ENCODE measurements at regions not wholly inside any gene's neighbourhood (a gene's known extent, or its start where the extent isn't known, plus 50 kb on each side); places are given as distances from the start of the nearest gene placed in this dataset.

- CTCF ChIA-PET (ENCODE audit: unreplicated experiment): no interaction called here
- no peak overlapping the region for H3K4me3 ChIP-seq (ENCODE audit: low read depth, low read length, poor library complexity, severe bottlenecking)
- no peaks in the 10 kb centered on the region for H3K4me1 ChIP-seq (ENCODE audit: insufficient read depth, low read length, poor library complexity, severe bottlenecking)
- no peak overlapping the region for H3K4me2 ChIP-seq (ENCODE audit: low read length)
- no peaks in the 10 kb centered on the region for H3K9me2 ChIP-seq (ENCODE audit: insufficient read depth, low read length)
- intact Hi-C loops (cut with micrococcal nuclease; ENCODE audit: unreplicated experiment): no loop called here
- H3K36me3 ChIP-seq (ENCODE audit: insufficient read depth, low read length): no peaks in the 10 kb centered on the region
- H4K20me1 ChIP-seq (ENCODE audit: insufficient read depth, low read length): no peaks in the 10 kb centered on the region
- no TSS peak for BruUV-seq (replicated peaks)
- no peak for DNase-seq (ENCODE audit: low spot score)
- no peak overlapping the region for H2AFZ ChIP-seq (ENCODE audit: low read length)
- no peaks in the 10 kb centered on the region for H3K79me2 ChIP-seq (ENCODE audit: insufficient read depth, low read depth, low read length)
- no peak overlapping the region for H3K27ac ChIP-seq (ENCODE audit: low read depth, low read length, poor library complexity, severe bottlenecking)
- POLR2A ChIA-PET: interaction anchor here (0.7 to 1.2 kb wide), 2 partner anchors 10 to 155 kb away, joined by 3 read pairs; no protein-coding TSS in a partner anchor
- no peaks in the 10 kb centered on the region for H3K9me3 ChIP-seq (ENCODE audit: low read length)
- TF ChIP-seq EZH2phosphoT487 (IDR thresholded peaks at IDR 0.05; ENCODE audit: borderline replicate concordance, low read depth, low read length): no peak
- TF ChIP-seq, protein P1, sequence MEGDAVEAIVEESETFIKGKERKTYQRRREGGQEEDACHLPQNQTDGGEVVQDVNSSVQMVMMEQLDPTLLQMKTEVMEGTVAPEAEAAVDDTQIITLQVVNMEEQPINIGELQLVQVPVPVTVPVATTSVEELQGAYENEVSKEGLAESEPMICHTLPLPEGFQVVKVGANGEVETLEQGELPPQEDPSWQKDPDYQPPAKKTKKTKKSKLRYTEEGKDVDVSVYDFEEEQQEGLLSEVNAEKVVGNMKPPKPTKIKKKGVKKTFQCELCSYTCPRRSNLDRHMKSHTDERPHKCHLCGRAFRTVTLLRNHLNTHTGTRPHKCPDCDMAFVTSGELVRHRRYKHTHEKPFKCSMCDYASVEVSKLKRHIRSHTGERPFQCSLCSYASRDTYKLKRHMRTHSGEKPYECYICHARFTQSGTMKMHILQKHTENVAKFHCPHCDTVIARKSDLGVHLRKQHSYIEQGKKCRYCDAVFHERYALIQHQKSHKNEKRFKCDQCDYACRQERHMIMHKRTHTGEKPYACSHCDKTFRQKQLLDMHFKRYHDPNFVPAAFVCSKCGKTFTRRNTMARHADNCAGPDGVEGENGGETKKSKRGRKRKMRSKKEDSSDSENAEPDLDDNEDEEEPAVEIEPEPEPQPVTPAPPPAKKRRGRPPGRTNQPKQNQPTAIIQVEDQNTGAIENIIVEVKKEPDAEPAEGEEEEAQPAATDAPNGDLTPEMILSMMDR (conservative IDR thresholded peaks at IDR 0.05; ENCODE audit: low read length): no peak
Measured at GRCh38 chr5:118176146-118176545, 812.2 kb downstream of the DTWD2 start.

- H3K36me3 ChIP-seq (ENCODE audit: insufficient read depth, low read length): no peaks in the 10 kb centered on the region
- ChIA-PET POLR2A (no interaction called here), CTCF (ENCODE audit: unreplicated experiment) (no interaction called here)
- H3K4me2 ChIP-seq (ENCODE audit: low read length): no peak overlapping the region
- no peak overlapping the region for H3K4me3 ChIP-seq (ENCODE audit: low read depth, low read length, poor library complexity, severe bottlenecking)
- no peaks in the 10 kb centered on the region for H3K4me1 ChIP-seq (ENCODE audit: insufficient read depth, low read length, poor library complexity, severe bottlenecking)
- H3K79me2 ChIP-seq (ENCODE audit: insufficient read depth, low read depth, low read length): no peaks in the 10 kb centered on the region
- no peak for DNase-seq (ENCODE audit: low spot score)
- TF ChIP-seq, protein P1 (conservative IDR thresholded peaks at IDR 0.05; ENCODE audit: low read length): no peak
- no peak for TF ChIP-seq EZH2phosphoT487 (IDR thresholded peaks at IDR 0.05; ENCODE audit: borderline replicate concordance, low read depth, low read length)
- no peaks in the 10 kb centered on the region for H3K9me3 ChIP-seq (ENCODE audit: low read length)
- BruUV-seq (replicated peaks): no TSS peak
- no peak overlapping the region for H2AFZ ChIP-seq (ENCODE audit: low read length)
- intact Hi-C loops (cut with micrococcal nuclease; ENCODE audit: unreplicated experiment): no loop called here
- H4K20me1 ChIP-seq (ENCODE audit: insufficient read depth, low read length): no peaks in the 10 kb centered on the region
- H3K9me2 ChIP-seq (ENCODE audit: insufficient read depth, low read length): no peaks in the 10 kb centered on the region
- no peak overlapping the region for H3K27ac ChIP-seq (ENCODE audit: low read depth, low read length, poor library complexity, severe bottlenecking)
Measured at GRCh38 chr5:118174671-118175070, 813.7 kb downstream of the DTWD2 start.

DNA sequence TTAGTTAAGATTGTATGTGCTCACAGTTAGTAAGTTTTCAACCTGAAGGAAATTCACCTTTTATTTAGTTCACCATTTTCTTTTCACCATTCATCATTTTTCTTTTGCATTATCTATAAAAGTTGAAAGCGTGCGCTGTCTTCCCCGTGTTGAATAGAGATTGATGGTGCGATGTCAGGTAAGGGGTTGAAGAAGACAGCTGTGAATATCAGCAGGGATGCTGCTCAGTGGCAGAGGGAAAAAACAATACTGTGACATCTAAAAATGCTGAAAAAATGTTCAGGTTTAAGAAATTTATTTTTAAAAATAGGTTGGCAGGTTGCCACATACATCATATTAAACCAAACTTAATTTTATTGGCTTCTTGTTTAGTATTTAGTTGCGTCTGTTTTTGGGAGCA is 815.0 kb downstream of the DTWD2 start:
- H3K4me1 ChIP-seq (ENCODE audit: insufficient read depth, low read length, poor library complexity, severe bottlenecking): no peaks in the 10 kb centered on the region
- no peaks in the 10 kb centered on the region for H3K36me3 ChIP-seq (ENCODE audit: insufficient read depth, low read length)
- BruUV-seq (replicated peaks): no TSS peak
- no peak overlapping the region for H2AFZ ChIP-seq (ENCODE audit: low read length)
- no peak for DNase-seq (ENCODE audit: low spot score)
- ChIA-PET CTCF (ENCODE audit: unreplicated experiment) (no interaction called here), POLR2A (interaction anchor here (0.7 kb wide), 1 partner anchor 14 kb away, joined by 3 read pairs; no protein-coding TSS in a partner anchor)
- H3K4me3 ChIP-seq (ENCODE audit: low read depth, low read length, poor library complexity, severe bottlenecking): no peak overlapping the region
- H3K79me2 ChIP-seq (ENCODE audit: insufficient read depth, low read depth, low read length): no peaks in the 10 kb centered on the region
- TF ChIP-seq, protein P1 (conservative IDR thresholded peaks at IDR 0.05; ENCODE audit: low read length): no peak
- TF ChIP-seq EZH2phosphoT487 (IDR thresholded peaks at IDR 0.05; ENCODE audit: borderline replicate concordance, low read depth, low read length): no peak
- no peaks in the 10 kb centered on the region for H3K9me2 ChIP-seq (ENCODE audit: insufficient read depth, low read length)
- no peaks in the 10 kb centered on the region for H4K20me1 ChIP-seq (ENCODE audit: insufficient read depth, low read length)
- H3K4me2 ChIP-seq (ENCODE audit: low read length): no peak overlapping the region
- no peaks in the 10 kb centered on the region for H3K9me3 ChIP-seq (ENCODE audit: low read length)
- H3K27ac ChIP-seq (ENCODE audit: low read depth, low read length, poor library complexity, severe bottlenecking): no peak overlapping the region
- intact Hi-C loops (cut with micrococcal nuclease; ENCODE audit: unreplicated experiment): no loop called here
